OCI-LY7 (cell line): ENCODE measurements at regions not wholly inside any gene's neighbourhood (a gene's known extent, or its start where the extent isn't known, plus 50 kb on each side); places are given as distances from the start of the nearest gene placed in this dataset.

ENCODE experiments used
- BruUV-seq: library from RNA; stranded (reverse); fragments of 400-500 nt; replicated peaks from 2 replicates; lab custom pipeline; 2021; lab: Mats Ljungman, UMichigan
- CTCF ChIA-PET: fragments of 300-600 bp; sonication (Branson Sonifier 250); formaldehyde crosslinking; loops from one replicate; lab custom pipeline; 2022; ENCODE audit warnings: antibody characterized with exemption; ENCODE audit not compliant: unreplicated experiment; lab: Charles Lee
- POLR2A ChIA-PET: fragments of 300-600 bp; sonication (Branson Sonifier 250); formaldehyde crosslinking; loops from one replicate; lab custom pipeline; 2022; ENCODE audit warnings: antibody characterized with exemption; lab: Charles Lee
- DNase-seq: peaks from one replicate; pipeline ENCODE4 v3.0.0-alpha.2; 2015; ENCODE audit warnings: low spot score
- H2AFZ ChIP-seq: fragments of 200-600 bp; sonication (generic), shearing (Covaris generic); 2 replicates; pipeline ENCODE4 v1.6.1; 2014; ENCODE audit warnings: mild to moderate bottlenecking, antibody characterized with exemption, low read length, moderate library complexity
- H3K27ac ChIP-seq: fragments of 200-600 bp; sonication (generic); 2 replicates; pipeline ENCODE4 v1.5.1; 2014; ENCODE audit warnings: mixed run types, low read depth, mild to moderate bottlenecking, moderate library complexity, low read length, inconsistent platforms; ENCODE audit not compliant: poor library complexity, severe bottlenecking
- H3K36me3 ChIP-seq: fragments of 200-600 bp; sonication (generic); 2 replicates; pipeline ENCODE4 v1.6.1; 2014; ENCODE audit warnings: mild to moderate bottlenecking, antibody characterized with exemption, low read length, moderate library complexity, mixed read lengths; ENCODE audit not compliant: insufficient read depth
- H3K4me1 ChIP-seq: fragments of 200-600 bp; sonication (generic); 2 replicates; pipeline ENCODE4 v1.5.1; 2014; ENCODE audit warnings: mild to moderate bottlenecking, low read length; ENCODE audit not compliant: insufficient read depth, poor library complexity, severe bottlenecking
- H3K4me2 ChIP-seq: fragments of 200-600 bp; sonication (generic); 2 replicates; pipeline ENCODE4 v1.6.1; 2014; ENCODE audit warnings: mild to moderate bottlenecking, low read length
- H3K4me3 ChIP-seq: fragments of 200-600 bp; sonication (generic); 2 replicates; pipeline ENCODE4 v1.5.1; 2014; ENCODE audit warnings: mild to moderate bottlenecking, low read depth, low read length; ENCODE audit not compliant: poor library complexity, severe bottlenecking
- H3K79me2 ChIP-seq: fragments of 200-600 bp; sonication (generic); 2 replicates; pipeline ENCODE4 v1.6.1; 2016; ENCODE audit warnings: low read depth, mild to moderate bottlenecking, low read length, moderate library complexity, mixed read lengths; ENCODE audit not compliant: insufficient read depth
- H3K9me2 ChIP-seq: fragments of 200-600 bp; sonication (generic); 2 replicates; pipeline ENCODE4 v1.6.1; 2016; ENCODE audit warnings: mild to moderate bottlenecking, low read length, mixed read lengths; ENCODE audit not compliant: insufficient read depth
- H3K9me3 ChIP-seq: fragments of 200-600 bp; sonication (generic); 2 replicates; pipeline ENCODE4 v1.6.1; 2014; ENCODE audit warnings: mild to moderate bottlenecking, mixed run types, low read length, mixed read lengths
- H4K20me1 ChIP-seq: fragments of 200-600 bp; sonication (generic); 2 replicates; pipeline ENCODE4 v1.6.1; 2014; ENCODE audit warnings: mild to moderate bottlenecking, antibody characterized with exemption, low read length, moderate library complexity, mixed read lengths; ENCODE audit not compliant: insufficient read depth
- CTCF ChIP-seq: fragments of 200-600 bp; sonication (generic); conservative IDR thresholded peaks from 2 replicates; pipeline ENCODE4 v1.5.1; 2014; ENCODE audit warnings: mild to moderate bottlenecking, antibody characterized with exemption, low read length, moderate library complexity, mixed read lengths
- EZH2phosphoT487 ChIP-seq: fragments of 200-600 bp; sonication (generic); IDR thresholded peaks from 2 replicates; pipeline ENCODE4 v1.6.1; 2018; ENCODE audit warnings: low read depth, borderline replicate concordance, mild to moderate bottlenecking, mixed run types, antibody characterized with exemption, low read length, moderate library complexity, mixed read lengths
- intact Hi-C: fragments of 100-400 bp; cut with micrococcal nuclease; formaldehyde crosslinking; loops from one replicate; pipeline ENCODE4 v1.10.0; 2022; ENCODE audit not compliant: unreplicated experiment

- H3K4me2 ChIP-seq, result no peak overlapping the region
- no peaks in the 10 kb centered on the region for H3K36me3 ChIP-seq
- CTCF ChIA-PET, result no interaction called here
- H3K9me2 ChIP-seq, result no peaks in the 10 kb centered on the region
- no peak overlapping the region for H3K27ac ChIP-seq
- no TSS peak for BruUV-seq
- intact Hi-C loops, result no loop called here
- no peak for DNase-seq
- H3K4me1 ChIP-seq, result no peaks in the 10 kb centered on the region
- TF ChIP-seq EZH2phosphoT487 (no peak), CTCF (no peak)
- POLR2A ChIA-PET, result interaction anchor here (1.1 kb wide), 1 partner anchor 374 kb away, joined by 3 read pairs; no protein-coding TSS in a partner anchor
- H3K9me3 ChIP-seq, result no peaks in the 10 kb centered on the region
- H3K4me3 ChIP-seq, result no peak overlapping the region
- no peaks in the 10 kb centered on the region for H4K20me1 ChIP-seq
- no peaks in the 10 kb centered on the region for H3K79me2 ChIP-seq
- H2AFZ ChIP-seq, result no peak overlapping the region
Observed at GRCh38 chr17:5762191-5762590, 177.9 kb upstream of the NLRP1 start.

GRCh38 chr17:5763595-5764306, 179.4 kb upstream of the NLRP1 start:
- no peaks in the 10 kb centered on the region for H3K9me3 ChIP-seq
- CTCF ChIA-PET, result no interaction called here
- H2AFZ ChIP-seq, result no peak overlapping the region
- intact Hi-C loops, result no loop called here
- H3K4me1 ChIP-seq, result no peaks in the 10 kb centered on the region
- H3K36me3 ChIP-seq, result no peaks in the 10 kb centered on the region
- no TSS peak for BruUV-seq
- H3K9me2 ChIP-seq, result no peaks in the 10 kb centered on the region
- H3K4me3 ChIP-seq, result no peak overlapping the region
- no peaks in the 10 kb centered on the region for H3K79me2 ChIP-seq
- H3K27ac ChIP-seq, result no peak overlapping the region
- no peak overlapping the region for H3K4me2 ChIP-seq
- H4K20me1 ChIP-seq, result no peaks in the 10 kb centered on the region
- TF ChIP-seq EZH2phosphoT487, result no peak
- no peak for TF ChIP-seq CTCF
- DNase-seq, result no peak
- POLR2A ChIA-PET, result no interaction called here

- BruUV-seq, result no TSS peak
- Histone ChIP-seq H3K4me1 (no peaks in the 10 kb centered on the region), H3K36me3 (no peaks in the 10 kb centered on the region), H2AFZ (no peak overlapping the region), H4K20me1 (no peaks in the 10 kb centered on the region), H3K9me3 (no peaks in the 10 kb centered on the region), H3K4me3 (no peak overlapping the region), H3K27ac (no peak overlapping the region), H3K9me2 (no peaks in the 10 kb centered on the region), H3K4me2 (no peak overlapping the region), H3K79me2 (no peaks in the 10 kb centered on the region)
- ChIA-PET CTCF (no interaction called here), POLR2A (no interaction called here)
- TF ChIP-seq EZH2phosphoT487 (no peak), CTCF (no peak)
- intact Hi-C loops, result no loop called here
- no peak for DNase-seq
Observed at GRCh38 chr17:5769593-5770354, 185.5 kb upstream of the NLRP1 start.
